Retinal pigment epithelial cell (primary cell): ENCODE measurements at regions not wholly inside any gene's neighbourhood (a gene's known extent, or its start where the extent isn't known, plus 50 kb on each side); places are given as distances from the start of the nearest gene placed in this dataset.
"Not testable (repeated sequence)": the region's sequence is repeated elsewhere in the genome, so short reads cannot be mapped to it uniquely, and the experiment has no call there.

Experiments used
- DNase-seq: peaks from one replicate; pipeline ENCODE4 v3.0.0-alpha.2; 2010; ENCODE audit warnings: low read depth
- H3K4me3 ChIP-seq: 2 replicates; pipeline ENCODE4 v1.5.1; 2011; ENCODE audit warnings: mild to moderate bottlenecking, low read length, control low read depth, moderate library complexity
- TF ChIP-seq, protein P1 (sequence below): conservative IDR thresholded peaks from 2 replicates; pipeline ENCODE4 v1.5.1; 2011; ENCODE audit warnings: low read depth, low read length, control low read depth, inconsistent platforms

DNA sequence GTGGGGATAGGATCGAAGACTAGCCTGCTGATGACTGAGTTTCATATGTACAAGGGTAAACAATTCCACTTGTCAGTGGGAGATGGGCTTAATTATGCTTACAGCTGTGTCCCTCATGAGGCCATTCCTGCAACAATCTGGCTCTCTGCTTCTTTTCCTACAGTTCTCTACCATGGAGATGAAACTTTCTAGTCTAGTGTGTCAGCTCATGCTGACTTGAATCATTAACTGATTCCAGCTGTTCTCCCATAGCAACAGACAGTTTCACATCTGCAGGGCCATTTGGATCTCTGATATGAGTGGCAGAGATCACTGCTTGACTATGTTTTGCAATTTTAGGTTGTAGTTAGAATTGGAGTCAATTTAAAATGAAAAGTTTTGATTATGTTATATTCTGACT, 1251.7 kb upstream of the RAG2 start:
- TF ChIP-seq, protein P1, sequence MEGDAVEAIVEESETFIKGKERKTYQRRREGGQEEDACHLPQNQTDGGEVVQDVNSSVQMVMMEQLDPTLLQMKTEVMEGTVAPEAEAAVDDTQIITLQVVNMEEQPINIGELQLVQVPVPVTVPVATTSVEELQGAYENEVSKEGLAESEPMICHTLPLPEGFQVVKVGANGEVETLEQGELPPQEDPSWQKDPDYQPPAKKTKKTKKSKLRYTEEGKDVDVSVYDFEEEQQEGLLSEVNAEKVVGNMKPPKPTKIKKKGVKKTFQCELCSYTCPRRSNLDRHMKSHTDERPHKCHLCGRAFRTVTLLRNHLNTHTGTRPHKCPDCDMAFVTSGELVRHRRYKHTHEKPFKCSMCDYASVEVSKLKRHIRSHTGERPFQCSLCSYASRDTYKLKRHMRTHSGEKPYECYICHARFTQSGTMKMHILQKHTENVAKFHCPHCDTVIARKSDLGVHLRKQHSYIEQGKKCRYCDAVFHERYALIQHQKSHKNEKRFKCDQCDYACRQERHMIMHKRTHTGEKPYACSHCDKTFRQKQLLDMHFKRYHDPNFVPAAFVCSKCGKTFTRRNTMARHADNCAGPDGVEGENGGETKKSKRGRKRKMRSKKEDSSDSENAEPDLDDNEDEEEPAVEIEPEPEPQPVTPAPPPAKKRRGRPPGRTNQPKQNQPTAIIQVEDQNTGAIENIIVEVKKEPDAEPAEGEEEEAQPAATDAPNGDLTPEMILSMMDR: no peak
- H3K4me3 ChIP-seq: no peak overlapping the region
- DNase-seq: no peak

DNA sequence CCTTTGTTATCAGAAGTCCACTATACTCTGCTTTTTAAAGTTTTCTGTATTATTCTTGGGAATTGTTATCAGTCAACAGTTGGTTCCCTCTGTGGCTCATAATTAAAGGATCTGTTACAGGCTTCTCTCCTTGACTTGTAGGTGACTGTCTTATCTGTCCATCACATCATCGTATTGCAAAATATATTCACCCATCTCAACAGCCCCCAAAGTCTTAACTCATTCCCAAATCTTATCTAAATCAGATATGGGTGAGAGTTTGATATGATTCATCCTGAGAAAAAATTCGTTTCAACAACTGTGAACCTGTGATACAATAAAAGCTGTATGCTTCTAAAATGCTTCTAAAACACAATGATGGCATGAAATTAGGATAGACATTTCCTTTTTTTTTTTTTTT, 1245.6 kb upstream of the RAG2 start:
- no peak for DNase-seq
- TF ChIP-seq, protein P1: no peak

DNA sequence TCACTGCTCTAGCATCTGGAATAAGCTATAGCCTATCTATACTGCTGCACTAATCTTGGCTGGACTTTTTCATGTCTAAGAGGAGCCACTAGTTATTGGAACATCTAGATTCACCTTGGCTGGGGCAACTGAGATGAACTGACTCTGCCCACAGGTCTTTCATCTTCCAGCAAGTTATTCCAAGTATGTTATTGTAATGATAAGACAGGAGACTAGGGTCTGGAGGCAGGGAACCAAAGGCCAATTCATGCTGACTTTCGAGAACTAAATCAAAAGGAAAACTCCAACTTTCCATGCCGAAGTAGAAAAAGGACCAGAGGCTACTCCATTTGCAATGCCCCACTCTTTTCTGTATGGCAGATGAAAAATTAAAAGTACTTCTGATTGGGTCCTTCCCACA, 1243.0 kb upstream of the RAG2 start:
- DNase-seq: no peak

More for the DNA sequence above, 1245.6 kb upstream of the RAG2 start:
- H3K4me3 ChIP-seq: no peak overlapping the region

DNA sequence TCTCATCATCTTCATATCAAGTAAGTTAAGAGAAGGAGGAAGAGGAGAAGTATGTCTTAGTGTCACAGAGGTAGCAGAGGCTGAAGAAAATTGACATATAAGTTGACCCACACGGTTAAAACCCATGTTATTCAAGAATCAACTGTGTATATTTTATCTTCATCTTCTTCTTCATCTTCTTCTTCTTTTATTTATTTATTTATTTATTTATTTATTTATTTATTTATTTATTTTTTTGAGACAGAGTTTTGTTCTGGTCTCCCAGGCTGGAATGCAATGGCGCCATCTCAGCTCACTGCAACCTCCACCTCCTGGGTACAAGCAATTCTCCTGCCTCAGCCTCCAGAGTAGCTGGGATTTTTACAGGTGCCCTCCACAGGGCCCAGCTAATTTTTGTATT, 1242.3 kb upstream of the RAG2 start:
- DNase-seq, H3K4me3 ChIP-seq: not testable (repeated sequence)

More for the DNA sequence above, 1243.0 kb upstream of the RAG2 start:
- no peak overlapping the region for H3K4me3 ChIP-seq
- TF ChIP-seq, protein P1: no peak

DNA sequence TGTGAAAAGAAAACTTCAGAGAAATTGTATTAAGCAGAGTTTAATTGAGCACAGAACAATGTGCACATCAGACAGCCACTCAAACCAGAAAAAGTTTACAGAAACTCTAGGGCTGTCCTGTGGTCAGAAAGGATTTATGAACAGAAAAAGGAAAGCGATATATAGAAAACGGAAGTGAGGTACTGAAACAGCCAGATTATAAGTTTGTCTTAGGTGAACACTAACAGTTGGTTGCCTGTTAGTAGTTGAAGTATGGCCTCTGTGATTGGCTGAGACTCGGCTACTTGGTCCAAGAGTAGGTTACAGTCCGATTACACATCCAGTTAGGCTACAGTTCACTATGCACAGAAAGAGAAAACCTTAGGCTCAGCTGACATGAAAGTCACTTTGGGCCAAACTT, 1232.5 kb upstream of the RAG2 start:
- DNase-seq: no peak
- no peak overlapping the region for H3K4me3 ChIP-seq
- TF ChIP-seq, protein P1: no peak

DNA sequence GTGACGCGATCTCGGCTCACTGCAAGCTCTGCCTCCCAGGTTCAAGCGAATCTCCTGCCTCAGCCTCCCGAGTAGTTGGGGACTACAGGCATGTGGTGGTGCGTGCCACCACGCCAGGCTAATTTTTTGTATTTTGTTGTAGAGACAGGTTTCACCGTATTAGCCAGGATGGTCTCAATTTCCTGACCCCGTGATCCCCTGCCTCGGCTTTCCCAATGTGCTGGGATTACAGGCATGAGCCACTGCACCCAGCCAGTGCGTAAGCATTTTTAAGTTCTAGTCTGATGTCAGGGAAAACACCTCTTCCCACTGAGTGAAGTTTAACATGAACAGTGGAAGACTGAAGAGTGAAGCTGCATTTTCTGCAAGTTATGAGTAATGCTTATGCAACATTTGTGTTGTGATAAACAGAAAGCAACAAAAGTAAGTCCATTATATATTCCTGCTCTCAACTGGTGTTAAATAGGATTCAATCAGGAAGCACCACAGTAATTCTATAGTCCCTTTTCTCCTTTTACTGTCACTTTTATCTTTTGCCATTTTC, 1219.8 kb upstream of the RAG2 start:
- no peak for DNase-seq
- no peak overlapping the region for H3K4me3 ChIP-seq
- TF ChIP-seq, protein P1: no peak

DNA sequence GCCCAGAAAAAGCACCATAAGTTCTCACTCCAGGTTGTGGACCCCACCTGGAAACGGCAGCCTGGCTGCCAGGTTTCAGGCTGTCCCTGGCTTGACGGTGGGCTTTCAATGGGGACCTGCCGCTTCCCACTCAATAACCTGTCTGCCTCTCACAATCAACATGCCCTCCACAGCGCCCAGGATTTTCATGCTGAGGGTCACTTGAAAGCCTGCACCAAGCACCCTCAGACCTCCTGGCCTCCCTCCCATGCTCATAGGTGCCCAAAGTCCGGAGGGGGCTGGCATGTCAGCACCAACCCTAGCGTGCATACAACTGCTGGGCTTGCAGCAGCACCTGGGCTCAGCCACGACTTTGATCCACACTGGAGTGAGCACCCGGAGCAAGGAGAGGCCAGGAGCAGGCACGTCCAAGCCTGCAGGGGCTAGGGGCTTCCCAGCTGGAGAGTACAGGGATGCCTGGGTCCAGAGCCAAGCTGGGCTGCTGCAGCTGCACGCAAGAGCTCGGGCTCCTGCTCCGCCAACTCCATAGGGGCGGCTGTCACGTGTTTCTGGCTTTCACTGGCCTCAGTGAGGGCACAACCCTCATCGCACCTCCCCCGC, 1214.3 kb upstream of the RAG2 start:
- no peak overlapping the region for H3K4me3 ChIP-seq
- TF ChIP-seq, protein P1: no peak
- DNase-seq: no peak
